ENCODE measurements at regions not wholly inside any gene's neighbourhood (a gene's known extent, or its start where the extent isn't known, plus 50 kb on each side); places are given as distances from the start of the nearest gene placed in this dataset.

DNA sequence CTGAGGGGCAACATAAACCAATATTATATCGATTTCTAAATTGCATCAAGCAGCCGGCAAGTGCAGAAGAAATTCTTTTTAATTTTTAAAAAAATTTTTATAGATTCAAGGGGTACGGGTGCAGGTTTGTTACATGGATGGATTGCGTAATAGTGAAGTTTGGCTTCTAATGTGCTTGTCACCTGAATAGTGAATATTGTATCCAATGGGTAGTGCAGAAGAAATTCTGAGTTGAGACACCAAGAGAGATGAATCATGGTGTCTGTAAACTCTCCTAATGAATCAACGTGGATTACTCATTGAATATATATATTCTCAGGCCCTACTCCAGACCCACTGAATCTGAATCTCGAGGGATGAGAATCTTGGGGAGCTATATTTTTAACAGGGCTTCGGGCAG is 253.7 kb upstream of the FOXD3 start:
- intact Hi-C loops (cut with micrococcal nuclease): no loop called here
- Mint-ChIP-seq H3K9me3 (peaks cover 0 to 6% (median 0%) of the 10 kb centered on the region in 7 donors), H3K4me1 (peaks cover under 1% of the 10 kb centered on the region), H3K4me3 (no peak overlapping the region), H3K27ac (no peak overlapping the region), H3K36me3 (no peaks in the 10 kb centered on the region), H3K27me3 (ENCODE audit: low read depth in 3 of 3) (peaks cover 20 to 28% (median 21%) of the 10 kb centered on the region in 3 donors)
- Histone ChIP-seq H3K4me3 (replicated peaks in 1 of 3; ENCODE audit: low read depth in 2 of 3, low read length in 3 of 3) (no peak overlapping the region), H2AFZ (ENCODE audit: insufficient read depth, low read depth, low read length, poor library complexity, severe bottlenecking) (no peak overlapping the region), H3K79me2 (ENCODE audit: insufficient read depth, low read length) (no peaks in the 10 kb centered on the region), H3K36me3 (replicated peaks in 1 of 2; ENCODE audit: control insufficient read depth in 1 of 2, insufficient read depth in 2 of 2, low read length in 2 of 2) (no peaks in the 10 kb centered on the region), H3K9me3 (replicated peaks in 1 of 2; ENCODE audit: control insufficient read depth in 1 of 2, insufficient read depth in 1 of 2, low read length in 2 of 2) (no peaks in the 10 kb centered on the region), H4K20me1 (ENCODE audit: insufficient read depth, low read length) (no peaks in the 10 kb centered on the region), H3K27me3 (ENCODE audit: control insufficient read depth in 2 of 2, insufficient read depth in 2 of 2, low read length in 2 of 2) (peaks cover 17 to 22% of the 10 kb centered on the region in 2 donors), H3K4me2 (replicated peaks; ENCODE audit: extremely low read depth, low read length, poor library complexity, severe bottlenecking) (no peak overlapping the region), H3K27ac (ENCODE audit: low read depth in 1 of 2, low read length in 2 of 2) (no peak overlapping the region), H3K4me1 (ENCODE audit: control insufficient read depth in 1 of 2, insufficient read depth in 2 of 2, low read length in 2 of 2) (no peaks in the 10 kb centered on the region), H3K9ac (ENCODE audit: insufficient read depth, low read length, poor library complexity, severe bottlenecking) (no peak overlapping the region)
- TF ChIP-seq, protein P1, sequence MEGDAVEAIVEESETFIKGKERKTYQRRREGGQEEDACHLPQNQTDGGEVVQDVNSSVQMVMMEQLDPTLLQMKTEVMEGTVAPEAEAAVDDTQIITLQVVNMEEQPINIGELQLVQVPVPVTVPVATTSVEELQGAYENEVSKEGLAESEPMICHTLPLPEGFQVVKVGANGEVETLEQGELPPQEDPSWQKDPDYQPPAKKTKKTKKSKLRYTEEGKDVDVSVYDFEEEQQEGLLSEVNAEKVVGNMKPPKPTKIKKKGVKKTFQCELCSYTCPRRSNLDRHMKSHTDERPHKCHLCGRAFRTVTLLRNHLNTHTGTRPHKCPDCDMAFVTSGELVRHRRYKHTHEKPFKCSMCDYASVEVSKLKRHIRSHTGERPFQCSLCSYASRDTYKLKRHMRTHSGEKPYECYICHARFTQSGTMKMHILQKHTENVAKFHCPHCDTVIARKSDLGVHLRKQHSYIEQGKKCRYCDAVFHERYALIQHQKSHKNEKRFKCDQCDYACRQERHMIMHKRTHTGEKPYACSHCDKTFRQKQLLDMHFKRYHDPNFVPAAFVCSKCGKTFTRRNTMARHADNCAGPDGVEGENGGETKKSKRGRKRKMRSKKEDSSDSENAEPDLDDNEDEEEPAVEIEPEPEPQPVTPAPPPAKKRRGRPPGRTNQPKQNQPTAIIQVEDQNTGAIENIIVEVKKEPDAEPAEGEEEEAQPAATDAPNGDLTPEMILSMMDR (IDR thresholded peaks at IDR 0.05): no peak
- DNase-seq: no peak
- 80% methylated on average over 1 of the region's 7 CpGs for WGBS (ENCODE audit: insufficient coverage)

- Histone ChIP-seq H2AFZ (ENCODE audit: insufficient read depth, low read depth, low read length, poor library complexity, severe bottlenecking) (no peak overlapping the region), H3K36me3 (replicated peaks in 1 of 2; ENCODE audit: control insufficient read depth in 1 of 2, insufficient read depth in 2 of 2, low read length in 2 of 2) (no peaks in the 10 kb centered on the region), H3K4me2 (replicated peaks; ENCODE audit: extremely low read depth, low read length, poor library complexity, severe bottlenecking) (no peak overlapping the region), H4K20me1 (ENCODE audit: insufficient read depth, low read length) (no peaks in the 10 kb centered on the region), H3K4me3 (replicated peaks in 1 of 3; ENCODE audit: low read depth in 2 of 3, low read length in 3 of 3) (no peak overlapping the region), H3K27ac (ENCODE audit: low read depth in 1 of 2, low read length in 2 of 2) (no peak overlapping the region), H3K9me3 (replicated peaks in 1 of 2; ENCODE audit: control insufficient read depth in 1 of 2, insufficient read depth in 1 of 2, low read length in 2 of 2) (peaks cover 0 to 4% of the 10 kb centered on the region in 2 donors), H3K4me1 (ENCODE audit: control insufficient read depth in 1 of 2, insufficient read depth in 2 of 2, low read length in 2 of 2) (no peaks in the 10 kb centered on the region), H3K27me3 (ENCODE audit: control insufficient read depth in 2 of 2, insufficient read depth in 2 of 2, low read length in 2 of 2) (peaks cover 22 to 28% of the 10 kb centered on the region in 2 donors), H3K79me2 (ENCODE audit: insufficient read depth, low read length) (no peaks in the 10 kb centered on the region), H3K9ac (ENCODE audit: insufficient read depth, low read length, poor library complexity, severe bottlenecking) (no peak overlapping the region)
- Mint-ChIP-seq H3K27me3 (ENCODE audit: low read depth in 3 of 3) (peaks cover 24 to 34% (median 25%) of the 10 kb centered on the region in 3 donors), H3K27ac (no peak overlapping the region), H3K4me1 (peaks cover 1% of the 10 kb centered on the region), H3K9me3 (peaks cover 0 to 8% (median 0%) of the 10 kb centered on the region in 7 donors), H3K36me3 (no peaks in the 10 kb centered on the region), H3K4me3 (no peak overlapping the region)
- intact Hi-C loops (cut with micrococcal nuclease): no loop called here
- no peak for DNase-seq
- WGBS (ENCODE audit: insufficient coverage): 100% methylated on average over 1 of the region's 6 CpGs
- TF ChIP-seq, protein P1 (IDR thresholded peaks at IDR 0.05): no peak
Measured at GRCh38 chr1:63069214-63069613, 253.2 kb upstream of the FOXD3 start.

All from CD14-positive monocyte (primary cell).